DLD1 (cell line): ENCODE measurements at regions not wholly inside any gene's neighbourhood (a gene's known extent, or its start where the extent isn't known, plus 50 kb on each side); places are given as distances from the start of the nearest gene placed in this dataset.
"Not testable (repeated sequence)": the region's sequence is repeated elsewhere in the genome, so short reads cannot be mapped to it uniquely, and the experiment has no call there.

Source experiments
- in situ Hi-C: cut with HindIII; loops from 2 replicates; pipeline ENCODE4 v1.10.0; 2017; ENCODE audit warnings: low sequenced_read_pairs

DNA sequence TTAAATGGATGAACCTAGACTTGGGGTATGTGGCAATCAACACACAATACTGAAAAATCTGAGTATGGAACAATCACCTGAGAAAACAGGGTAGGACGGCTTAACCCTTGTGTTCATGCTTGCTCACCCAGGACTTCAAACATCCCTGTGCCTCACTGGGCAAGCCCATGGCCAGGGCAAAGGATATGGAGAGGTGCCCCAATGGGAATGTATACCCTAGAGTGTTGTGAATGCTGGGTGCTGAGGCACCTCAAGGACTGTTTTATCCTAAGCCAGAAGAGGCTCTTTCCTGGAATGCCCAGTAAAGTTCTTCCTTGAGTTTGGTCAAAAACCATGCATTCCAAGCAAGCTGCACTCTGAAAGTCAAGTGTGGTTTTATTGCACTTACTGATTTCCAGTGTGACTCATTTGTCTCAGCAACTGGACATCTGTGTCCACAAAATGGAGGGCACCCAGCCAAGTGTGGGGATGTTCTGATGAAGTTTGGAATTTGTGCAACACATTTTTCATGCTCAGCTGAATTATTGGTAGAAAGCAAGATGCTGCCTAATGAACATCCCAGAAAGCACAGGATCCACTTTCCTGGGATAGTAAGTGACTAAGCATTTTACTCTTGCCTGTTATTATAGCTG lies 531.3 kb downstream of the RFC3 start:
- in situ Hi-C loops = no loop called here

- in situ Hi-C loops = no loop called here
These were observed 532.7 kb downstream of the RFC3 start for GRCh38 chr13:34350671-34351070.

GRCh38 chr13:34351134-34351533 lies 533.2 kb downstream of the RFC3 start:
- in situ Hi-C loops = no loop called here

GRCh38 chr13:34352958-34353357 lies 535.0 kb downstream of the RFC3 start:
- in situ Hi-C loops = no loop called here

DNA sequence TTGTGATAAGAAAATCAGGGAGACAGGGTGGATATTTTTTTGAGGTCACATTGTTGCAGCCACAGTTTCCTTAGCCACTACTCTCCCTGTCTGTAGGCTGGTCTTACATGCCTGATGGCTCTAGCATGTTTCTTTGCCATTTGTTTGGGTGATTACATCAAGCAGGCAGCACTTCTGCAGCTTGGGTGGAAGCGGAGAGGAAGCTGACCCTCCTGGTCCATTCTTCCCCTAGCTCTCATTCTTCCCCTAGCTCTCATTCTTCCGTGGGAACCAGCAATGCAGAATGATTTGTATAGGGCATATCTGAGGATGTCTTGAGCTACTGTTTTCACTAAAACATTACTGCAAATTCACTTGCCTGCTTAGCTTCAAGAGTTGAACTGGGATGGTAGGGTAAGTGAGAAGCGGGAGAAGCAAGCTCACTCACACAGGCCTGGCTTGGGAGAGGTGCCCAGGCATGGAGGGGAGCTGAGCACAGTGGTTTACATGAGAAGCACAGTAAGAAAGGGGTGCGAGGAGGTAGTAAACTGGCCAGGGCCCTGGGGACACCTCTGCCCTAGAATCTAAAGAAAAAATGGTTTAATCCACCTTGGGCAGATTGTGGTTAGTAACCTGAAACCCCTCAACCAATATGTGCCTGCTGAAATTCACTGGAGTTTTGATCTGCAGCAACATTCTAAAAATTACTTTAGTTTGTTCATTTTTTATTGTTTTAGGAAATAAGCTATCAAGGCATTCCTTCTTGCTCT lies 538.9 kb downstream of the RFC3 start:
- in situ Hi-C loops = no loop called here

- in situ Hi-C loops = no loop called here
These were observed 539.7 kb downstream of the RFC3 start for GRCh38 chr13:34357435-34358232.

DNA sequence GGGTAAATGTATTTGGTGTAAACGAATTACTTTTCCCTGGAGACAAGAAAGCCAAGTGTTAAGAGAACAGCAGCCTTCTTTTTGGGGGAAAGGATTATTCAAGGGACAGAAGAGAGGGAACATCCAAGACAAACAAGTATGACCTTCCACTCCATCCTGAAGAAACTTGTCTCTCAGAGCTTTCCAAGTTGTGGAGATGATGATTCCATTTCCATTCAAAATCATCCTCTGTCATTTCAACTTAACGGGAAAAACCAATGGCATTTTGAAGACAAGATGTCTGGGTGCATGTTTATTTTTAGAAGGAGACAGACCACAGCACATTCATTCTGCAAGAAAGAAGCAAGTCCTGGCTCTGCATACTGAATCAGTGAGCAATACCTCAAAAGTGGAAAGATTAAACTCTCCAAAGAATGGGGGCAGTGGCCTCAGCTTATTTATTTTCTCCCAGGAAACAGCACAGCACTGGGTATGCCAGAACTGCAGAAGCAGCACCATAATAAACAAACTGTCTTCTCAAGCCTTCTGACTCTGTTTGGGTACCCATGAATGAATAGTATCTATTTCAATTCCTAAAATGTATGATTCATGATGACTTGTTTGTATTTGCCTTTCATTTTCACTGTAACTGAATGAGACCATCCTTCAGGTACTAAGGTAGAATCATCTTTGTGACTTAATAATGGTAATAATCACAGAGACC lies 541.0 kb downstream of the RFC3 start:
- in situ Hi-C loops = no loop called here

- in situ Hi-C loops = no loop called here
These were observed 542.8 kb downstream of the RFC3 start for GRCh38 chr13:34360702-34361101.

DNA sequence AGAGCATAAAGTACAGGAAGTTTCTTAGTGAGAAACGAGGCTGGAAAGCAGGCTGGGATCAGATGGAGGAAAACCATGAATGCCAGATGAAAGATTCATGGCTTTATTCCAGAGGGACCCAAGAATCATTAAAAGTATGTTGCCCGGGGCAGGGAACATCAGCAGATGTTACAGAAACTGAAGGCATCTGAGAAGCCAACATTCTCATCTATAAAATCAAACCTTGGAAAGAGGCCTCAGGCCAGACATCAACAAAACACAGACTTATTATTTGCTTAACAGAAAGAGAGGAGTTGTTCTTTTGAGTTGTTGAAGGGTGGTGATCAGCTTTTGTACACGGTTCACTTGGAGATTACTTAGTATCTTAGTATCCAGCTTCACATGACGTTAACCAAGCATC lies 543.6 kb downstream of the RFC3 start:
- in situ Hi-C loops = no loop called here

DNA sequence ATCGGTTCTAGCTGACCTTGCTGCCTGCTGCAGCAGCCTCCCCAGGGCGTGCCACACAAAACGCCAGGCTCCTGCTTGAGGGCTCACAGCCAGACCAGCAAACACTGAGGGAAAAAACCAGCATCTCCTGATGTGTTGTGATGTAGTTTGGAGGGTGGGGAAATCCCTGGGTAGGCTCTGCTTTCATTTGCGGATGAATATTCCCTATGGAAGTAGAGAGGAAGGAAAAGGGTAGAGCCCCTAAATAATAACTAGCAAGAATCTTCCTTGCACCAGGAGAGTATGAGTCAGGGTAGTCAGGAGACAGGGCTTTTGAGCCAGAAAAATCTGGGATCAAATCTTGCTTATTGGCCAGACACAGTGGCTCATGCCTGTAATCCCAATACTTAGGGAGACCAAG lies 545.3 kb downstream of the RFC3 start:
- in situ Hi-C loops = no loop called here

DNA sequence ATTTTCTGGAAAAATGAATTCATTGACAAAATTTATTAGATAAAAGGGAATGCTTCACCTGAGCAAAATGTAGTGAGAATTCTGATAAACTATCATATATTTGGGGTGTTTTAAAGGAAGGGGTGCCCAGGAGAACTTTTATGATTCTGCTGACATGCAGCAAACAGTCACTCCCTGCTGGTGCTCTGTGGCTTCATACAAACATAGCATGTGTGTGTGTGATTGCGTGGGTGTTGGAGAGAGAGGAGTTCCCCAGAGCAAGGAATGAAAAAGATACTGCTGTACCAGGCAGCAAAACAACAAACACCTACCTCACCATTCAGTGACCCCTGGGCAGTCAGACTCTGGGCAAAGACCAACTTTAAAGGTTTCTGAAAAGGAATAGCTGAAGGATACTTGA lies 546.7 kb downstream of the RFC3 start:
- in situ Hi-C loops = no loop called here

DNA sequence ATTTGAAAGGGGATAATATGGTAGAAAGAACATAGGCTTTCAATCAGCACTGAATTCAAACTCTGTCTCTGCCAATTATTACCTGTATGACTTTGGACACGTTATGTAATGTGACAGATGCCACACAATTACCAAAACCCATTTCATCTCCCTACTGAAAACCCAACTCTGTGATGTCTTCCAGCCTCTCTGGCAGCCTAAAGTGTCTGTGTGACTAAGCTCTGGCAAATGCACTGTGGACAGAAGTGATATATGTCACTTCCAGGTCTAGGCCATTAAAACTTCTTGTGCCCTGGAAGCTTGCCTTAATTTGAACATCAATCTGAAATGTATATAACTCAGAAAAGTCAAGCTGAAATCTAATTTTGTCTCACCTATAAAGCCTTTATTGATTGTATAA lies 552.0 kb downstream of the RFC3 start:
- in situ Hi-C loops = no loop called here

DNA sequence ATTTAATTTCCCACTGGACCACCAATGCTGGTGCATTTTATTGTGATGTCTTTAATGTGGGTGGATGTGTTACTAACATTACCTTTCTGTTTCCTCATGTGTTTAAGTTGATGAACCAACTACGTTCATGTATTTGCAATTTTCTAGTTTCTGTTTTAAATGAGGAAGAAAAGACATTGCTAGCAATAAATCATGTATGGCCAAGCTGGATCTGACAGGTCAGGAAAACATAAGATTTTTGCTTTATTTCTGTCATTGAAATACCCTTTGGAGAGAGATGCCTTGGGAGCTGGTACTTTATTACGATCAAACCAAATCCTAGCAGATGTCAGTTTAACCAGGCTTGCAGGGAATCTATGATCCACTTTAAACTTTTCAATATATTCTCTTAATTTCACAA lies 553.2 kb downstream of the RFC3 start:
- in situ Hi-C loops = no loop called here

GRCh38 chr13:34371645-34372395 lies 553.9 kb downstream of the RFC3 start:
- in situ Hi-C loops = no loop called here

- in situ Hi-C loops = no loop called here
These were observed 554.6 kb downstream of the RFC3 start for GRCh38 chr13:34372581-34372980.

GRCh38 chr13:34376483-34376882 lies 558.5 kb downstream of the RFC3 start:
- in situ Hi-C loops = no loop called here

GRCh38 chr13:34381228-34381627 lies 560.8 kb upstream of the NBEA start:
- in situ Hi-C loops = no loop called here

DNA sequence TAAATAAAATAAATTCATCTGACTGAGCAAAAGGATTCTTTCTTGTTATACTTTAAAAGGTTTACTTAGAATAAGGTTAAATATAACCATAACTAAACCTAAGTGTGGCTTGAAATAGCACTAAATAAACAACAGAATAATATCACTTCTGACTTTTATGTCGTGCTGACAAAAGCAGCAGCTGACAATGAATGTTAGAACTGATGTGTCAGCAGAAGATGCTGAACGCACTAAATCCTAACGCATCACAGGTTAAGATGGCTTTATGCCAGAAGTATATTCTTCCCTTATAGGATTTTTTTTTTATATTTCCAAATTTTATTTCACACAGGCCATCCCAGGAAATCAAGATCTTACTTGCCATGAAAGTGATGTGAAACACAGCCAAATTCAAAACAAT lies 558.3 kb upstream of the NBEA start:
- in situ Hi-C loops = no loop called here

GRCh38 chr13:34386229-34386628 lies 555.8 kb upstream of the NBEA start:
- in situ Hi-C loops = not testable (repeated sequence)

DNA sequence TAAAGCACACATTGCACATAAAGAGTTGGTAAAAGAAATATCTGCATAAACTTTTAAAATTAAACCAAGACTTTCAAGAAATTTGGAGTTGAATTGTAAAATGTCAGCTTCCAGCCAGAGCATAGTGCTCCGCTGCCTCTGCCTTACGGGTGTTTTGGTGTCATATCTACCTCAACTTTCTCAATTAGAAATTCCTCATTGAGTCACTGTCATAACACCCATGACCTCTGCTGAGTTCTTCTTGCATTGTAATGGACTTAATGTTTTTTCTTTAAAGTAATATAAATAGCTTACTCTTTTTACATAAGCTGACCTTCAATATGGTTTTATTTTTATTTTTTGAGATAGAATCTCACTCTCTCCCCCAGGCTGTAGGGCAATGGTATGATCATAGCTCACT lies 551.0 kb upstream of the NBEA start:
- in situ Hi-C loops = no loop called here

DNA sequence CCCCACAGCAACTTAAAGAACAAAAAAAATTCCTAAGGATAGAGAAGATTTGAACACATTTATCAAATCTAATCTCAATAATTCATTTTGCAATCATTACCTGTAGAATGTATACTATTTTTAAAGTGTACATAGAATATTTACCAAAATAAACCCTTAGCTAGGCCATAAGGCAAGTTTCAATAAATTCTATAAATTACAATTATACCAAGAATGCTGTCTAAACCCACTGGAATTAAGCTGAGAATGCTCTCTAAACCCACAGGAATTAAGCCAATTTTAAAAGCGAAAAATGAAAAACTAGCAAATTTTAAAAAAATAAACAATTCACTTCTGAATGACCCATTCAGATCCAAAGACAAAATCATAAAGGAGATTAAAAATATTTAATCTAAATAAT lies 540.4 kb upstream of the NBEA start:
- in situ Hi-C loops = no loop called here
